ENCODE measurements at regions not wholly inside any gene's neighbourhood (a gene's known extent, or its start where the extent isn't known, plus 50 kb on each side); places are given as distances from the start of the nearest gene placed in this dataset.

DNA sequence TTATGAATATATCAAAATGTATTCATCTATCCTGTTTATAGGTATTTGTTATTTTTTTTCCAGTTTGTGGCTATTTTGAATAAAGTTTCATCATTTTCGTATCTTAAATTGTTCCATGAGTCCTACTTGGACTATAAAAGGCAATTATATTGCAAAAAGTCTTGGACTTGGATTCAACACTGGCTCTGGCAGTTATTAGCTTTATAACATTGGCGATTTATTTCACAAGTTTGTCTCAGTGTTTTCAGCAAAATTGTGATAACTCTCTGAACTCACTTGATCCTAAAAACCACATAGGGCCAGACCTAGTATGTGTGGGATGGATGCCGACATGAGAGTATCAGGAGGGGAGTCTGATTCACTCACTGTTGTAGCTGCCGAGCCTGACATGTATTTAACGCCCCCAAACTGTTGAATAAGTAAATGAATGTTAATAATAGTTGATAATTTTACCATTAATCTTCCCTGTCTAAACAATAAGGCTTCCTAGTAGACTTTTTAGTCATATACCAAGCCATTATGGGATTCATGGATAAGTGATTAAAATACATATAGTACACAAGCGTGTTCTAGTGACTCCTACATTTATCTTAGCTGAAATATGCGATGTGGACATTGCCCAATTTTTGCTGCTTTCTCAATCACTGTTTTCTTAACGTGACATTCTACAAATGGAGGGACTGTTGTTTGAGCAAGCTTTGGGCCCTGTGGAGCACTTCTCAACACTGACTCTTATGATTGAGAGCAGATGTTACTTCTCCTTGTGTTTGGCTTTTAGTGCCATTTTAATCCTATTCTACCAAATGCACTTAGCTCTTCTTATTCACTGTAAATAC is 907.6 kb downstream of the EPHA4 start:
- FAIRE-seq (no peak), DNase-seq (ENCODE audit: low spot score) (no peak)

DNA sequence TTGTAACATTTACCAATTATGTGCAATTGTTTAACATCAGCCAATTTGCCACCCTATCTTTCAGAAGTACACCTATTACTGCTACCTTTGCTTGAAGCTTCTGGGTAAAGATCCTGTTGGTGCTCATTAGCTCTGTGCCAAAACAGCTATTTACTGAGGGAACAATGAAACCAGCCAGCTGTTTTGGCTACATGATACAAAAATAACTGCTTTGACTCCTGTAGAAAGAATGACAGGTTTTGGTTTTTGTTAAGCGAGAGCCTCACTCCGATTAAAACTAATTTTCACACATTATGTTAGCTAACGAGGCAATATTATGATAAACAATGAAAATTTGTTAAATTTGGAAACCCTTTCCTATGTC is 907.0 kb downstream of the EPHA4 start:
- no peak for DNase-seq (ENCODE audit: low spot score)

DNA sequence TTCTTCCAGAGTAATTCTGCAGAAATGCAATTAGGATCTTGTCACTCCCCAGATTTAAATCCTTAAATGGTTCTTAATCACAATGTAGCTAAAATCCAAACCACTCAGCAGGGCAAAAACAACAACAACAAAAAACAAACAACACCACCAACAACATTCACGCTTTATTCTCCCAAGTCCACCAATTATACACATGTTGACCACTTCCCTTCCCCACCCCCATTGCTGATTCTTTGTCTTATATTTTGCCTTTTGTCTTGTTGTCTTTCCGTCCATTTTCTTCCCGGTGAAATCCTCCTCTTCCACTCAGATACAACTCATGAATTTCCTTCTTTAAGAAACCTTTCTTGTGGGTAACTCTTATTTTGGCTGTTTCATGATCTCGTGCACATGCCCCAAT is 902.8 kb downstream of the EPHA4 start:
- no peak for FAIRE-seq
- DNase-seq (ENCODE audit: low spot score), result no peak

More for the DNA sequence above, 907.0 kb downstream of the EPHA4 start:
- FAIRE-seq, result no peak

DNA sequence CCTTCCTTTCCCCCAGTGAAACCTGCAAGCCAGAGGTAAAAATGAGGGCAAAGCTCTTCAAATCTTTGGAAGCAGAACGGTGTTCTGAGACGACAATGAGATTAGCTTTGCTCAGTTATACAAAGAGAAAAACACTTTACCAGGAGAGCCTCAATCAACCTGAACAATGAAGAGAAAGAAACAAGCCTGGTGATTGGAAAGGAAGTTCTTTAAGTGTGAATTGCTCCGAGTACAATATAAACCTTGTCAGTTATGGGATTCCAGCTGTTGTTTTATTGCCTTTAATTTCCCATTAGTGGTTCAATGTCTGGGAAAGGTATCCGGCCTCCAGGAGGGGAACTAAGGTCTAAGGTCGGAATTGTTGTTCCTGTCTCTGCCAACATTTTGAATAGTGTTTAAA is 901.6 kb downstream of the EPHA4 start:
- FAIRE-seq (no peak), DNase-seq (ENCODE audit: low spot score) (no peak)

DNA sequence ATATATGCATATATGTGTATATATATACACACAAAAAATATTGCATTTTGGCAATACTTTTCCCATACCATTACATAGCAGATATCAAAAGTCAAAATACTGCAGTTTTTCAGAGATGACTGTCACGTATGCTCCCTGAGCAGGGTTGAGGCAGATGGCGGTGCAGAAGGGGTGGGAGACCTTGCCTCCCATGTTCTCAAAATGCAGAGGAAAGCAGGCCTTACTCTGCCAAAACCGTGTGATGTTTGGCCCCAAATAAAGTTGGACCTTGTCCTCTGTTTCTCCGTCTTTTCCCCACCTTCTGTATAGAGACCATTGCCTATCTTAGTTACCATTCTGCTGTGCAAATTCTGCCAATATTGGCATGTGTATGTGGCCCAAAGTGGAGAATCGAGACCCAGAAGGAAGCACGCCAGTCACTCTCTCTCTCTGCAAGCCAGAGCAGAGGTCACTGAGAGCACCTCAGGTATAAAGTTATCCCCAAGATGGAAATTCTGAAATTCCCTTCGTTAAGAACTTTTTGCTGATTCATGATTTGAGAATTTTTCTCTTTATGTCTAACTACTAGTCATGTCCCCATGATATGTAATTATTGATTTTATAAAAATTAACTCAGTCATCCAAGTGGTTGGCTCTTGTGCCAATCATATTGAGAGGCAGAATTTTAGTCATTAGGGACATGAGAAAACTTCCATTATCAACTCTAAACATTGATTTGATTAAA is 898.8 kb downstream of the EPHA4 start:
- DNase-seq (ENCODE audit: low spot score) (no peak), FAIRE-seq (no peak)

DNA sequence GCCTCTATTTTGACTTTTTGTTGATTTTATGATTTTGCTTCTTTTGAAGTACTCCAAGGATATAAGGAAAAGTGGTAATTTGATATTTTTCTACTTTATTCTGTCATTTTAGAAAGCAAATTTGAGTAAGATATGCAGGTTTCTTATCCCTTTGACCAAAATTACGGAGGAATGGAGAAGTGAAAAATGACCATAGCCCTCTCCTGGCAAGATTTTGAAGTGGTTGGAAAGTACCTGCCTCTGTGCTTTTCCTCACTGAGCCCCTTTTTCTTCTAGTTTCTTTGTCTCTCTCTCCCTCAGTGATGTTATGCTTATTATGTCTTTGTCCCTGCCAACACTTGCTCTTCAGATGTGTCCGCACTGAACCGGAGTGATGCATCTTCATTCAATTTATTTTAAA is 898.1 kb downstream of the EPHA4 start:
- FAIRE-seq (no peak), DNase-seq (ENCODE audit: low spot score) (no peak)

DNA sequence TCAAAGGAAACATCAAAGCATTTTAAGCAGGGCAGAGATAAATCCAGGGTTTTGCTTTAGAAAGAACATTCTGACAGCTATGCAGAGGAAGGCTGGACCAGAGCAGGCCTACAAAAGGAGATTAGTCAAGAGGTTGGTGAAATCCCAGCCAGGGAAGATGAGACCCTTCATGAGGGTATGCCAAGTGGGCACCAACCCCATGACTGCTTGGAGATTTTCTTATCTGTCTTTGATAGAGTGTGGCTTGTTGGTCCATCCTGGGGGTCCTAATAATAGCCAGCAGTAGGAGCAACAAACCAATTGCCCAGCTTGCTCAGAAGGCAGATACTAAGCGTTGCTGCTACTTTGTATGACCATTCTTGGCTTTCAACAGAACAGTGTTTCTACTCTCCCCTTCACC is 895.4 kb downstream of the EPHA4 start:
- DNase-seq (ENCODE audit: low spot score) (no peak), FAIRE-seq (no peak)

DNA sequence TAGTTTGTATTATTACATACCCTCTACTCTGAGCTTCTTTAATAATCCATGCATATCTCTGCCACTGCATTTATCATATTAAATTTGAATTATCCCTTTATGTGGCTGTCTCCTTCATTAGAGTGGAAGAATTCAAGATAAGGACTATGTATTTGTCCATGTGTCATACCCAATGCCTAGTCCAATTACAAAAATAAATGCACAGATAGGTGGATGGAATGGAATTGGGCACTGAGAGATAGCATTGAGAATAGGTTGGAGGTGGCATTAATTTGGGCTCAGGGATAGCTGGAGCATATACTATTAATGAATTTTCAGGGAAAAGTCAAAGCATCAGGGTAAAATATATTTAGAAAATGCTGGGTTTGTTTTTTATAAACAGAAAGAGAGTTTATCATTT is 893.2 kb downstream of the EPHA4 start:
- FAIRE-seq (no peak), DNase-seq (ENCODE audit: low spot score) (no peak)

DNA sequence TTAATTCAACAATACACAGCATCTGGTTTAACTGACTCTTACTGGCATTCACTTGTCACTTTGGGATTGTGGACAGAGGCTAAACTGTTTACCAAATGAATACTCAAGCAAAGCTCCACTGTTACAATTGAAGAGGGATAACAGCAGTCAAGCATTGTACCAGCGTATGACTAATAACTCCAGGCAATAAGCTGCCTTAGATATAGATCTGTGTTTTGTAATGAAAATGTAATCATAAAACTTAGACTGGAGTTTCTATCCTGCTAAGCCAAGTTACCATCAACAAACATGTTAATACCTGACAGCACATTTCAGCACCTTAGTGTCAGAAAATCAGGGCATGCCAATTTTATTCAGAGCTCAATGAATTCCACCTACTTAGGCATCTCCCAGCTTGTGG is 889.5 kb downstream of the EPHA4 start:
- DNase-seq (ENCODE audit: low spot score) (no peak), FAIRE-seq (no peak)

DNA sequence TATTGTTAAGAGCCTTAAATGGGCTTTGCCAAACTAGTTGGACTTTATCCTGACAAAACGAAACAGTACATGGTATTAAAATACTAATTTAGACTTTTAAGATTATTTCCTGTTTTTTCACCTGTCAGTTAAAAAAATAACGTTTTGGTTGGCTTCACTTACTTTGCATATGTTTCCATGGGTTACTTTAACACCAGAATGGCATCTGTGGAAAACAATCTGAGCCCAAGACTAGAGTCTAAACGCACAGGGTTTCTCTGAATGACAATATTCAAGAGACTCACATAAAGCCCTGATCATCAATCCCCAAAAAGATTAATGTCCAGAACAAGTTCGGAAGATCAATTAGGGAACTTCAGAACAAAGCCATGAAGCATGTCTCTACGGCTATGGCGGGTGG is 888.0 kb downstream of the EPHA4 start:
- FAIRE-seq (no peak), DNase-seq (ENCODE audit: low spot score) (no peak)

DNA sequence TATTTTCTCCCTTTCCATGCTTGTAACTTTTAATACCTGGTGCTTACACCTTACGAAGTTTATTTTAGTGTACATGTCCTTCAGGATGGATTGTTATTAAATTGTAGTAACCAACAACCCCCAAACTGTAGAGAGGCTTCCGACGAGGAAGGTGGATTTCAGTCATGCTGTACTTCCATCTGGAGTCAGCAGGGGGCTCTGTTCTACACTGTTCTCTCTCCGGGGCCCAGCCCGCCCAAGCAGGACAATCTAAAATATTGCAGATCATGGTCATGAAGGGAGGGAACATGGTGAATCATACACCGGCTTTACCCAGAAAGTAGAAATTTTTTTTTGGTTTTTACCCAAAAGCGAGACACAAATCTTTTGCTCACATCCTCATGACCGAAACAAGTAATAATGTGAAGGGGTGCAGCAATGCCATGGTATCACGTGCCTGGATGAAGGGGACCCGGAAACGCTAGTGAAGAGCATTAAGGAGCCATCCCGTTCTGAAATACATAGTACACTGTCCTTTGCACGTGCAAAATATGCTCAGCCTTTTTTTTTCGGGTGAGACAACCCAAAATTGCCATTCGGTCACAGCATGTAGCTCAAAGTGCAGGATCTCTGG is 884.8 kb downstream of the EPHA4 start:
- DNase-seq (ENCODE audit: low spot score) (peak; percentile 68), FAIRE-seq (no peak)

DNA sequence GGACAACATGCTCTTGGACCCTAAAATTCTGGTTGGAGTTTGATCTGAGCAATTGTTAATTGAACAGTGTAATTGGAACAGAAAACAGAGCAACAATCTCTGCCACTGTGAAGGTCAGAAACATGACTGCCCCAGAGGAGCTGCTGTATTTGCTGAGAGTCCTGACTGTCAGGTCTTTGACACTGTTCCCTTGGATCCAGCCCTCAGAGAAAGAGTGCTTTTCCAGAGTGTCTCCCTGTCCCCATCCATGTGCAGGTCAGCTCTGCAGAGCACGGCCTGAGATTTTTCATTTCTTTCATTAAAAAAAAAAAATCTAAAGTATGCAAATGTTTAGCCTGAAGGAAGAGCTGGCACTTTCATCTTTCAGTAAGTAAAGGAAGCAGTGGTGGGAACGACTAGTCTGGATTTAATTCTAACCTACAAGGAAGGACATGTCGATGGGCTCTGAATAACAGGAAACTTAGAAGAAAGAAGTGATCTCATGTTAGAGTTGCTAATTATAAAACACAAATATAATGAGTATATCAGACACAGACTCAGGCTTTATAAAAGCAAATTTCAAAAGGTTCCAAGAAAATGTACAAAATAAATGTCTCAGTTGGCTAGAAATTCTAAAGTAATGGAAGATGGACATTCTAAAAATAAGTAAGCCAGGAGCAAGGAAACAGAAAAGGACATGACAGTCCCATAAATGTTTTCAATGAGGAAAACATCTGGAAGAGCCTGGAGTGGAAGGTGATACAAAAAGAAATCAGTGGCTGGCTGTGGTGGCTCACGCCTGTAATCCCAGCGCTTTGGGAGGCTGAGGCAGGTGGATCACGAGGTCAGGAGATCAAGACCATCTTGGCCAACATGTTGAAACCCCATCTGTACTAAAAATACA is 876.5 kb downstream of the EPHA4 start:
- DNase-seq (ENCODE audit: low spot score) (no peak), FAIRE-seq (no peak)

DNA sequence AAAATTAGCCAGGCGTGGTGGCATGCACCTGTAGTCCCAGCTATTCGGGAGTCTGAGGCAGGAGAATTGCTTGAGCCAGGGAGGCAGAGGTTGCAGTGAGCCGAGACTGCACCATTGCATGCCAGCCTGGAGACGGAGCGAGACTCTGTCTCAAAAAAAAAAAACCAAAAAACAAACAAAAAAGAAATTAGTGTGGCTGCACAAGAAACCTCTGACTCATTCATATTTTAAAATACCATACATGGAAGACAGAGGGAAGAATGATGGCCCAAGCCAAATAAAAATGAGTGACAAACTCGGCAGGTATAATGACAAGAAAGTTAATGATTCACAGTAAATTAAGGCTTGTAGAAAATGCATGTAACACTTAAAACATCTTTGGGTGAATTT is 875.8 kb downstream of the EPHA4 start:
- FAIRE-seq (no peak), DNase-seq (ENCODE audit: low spot score) (no peak)

DNA sequence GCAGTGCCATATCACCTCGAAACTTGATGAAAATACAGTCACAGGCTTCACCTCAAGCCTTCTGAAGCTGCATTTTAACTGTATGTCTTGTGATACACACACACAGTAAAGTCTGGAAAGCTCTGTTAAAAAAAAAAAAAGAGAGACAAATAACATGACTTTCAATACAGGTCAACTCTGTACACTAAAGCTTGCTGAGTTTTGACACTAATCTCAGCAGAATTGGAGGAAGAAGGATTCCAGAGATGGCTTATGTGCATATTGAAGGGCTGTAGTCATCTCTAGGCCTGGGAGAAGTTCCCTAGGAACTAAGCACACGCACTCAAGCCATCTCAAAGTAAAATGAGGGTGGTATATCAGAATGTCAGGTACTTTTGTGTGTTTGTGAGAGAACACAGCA is 875.1 kb downstream of the EPHA4 start:
- FAIRE-seq, result no peak
- no peak for DNase-seq (ENCODE audit: low spot score)

DNA sequence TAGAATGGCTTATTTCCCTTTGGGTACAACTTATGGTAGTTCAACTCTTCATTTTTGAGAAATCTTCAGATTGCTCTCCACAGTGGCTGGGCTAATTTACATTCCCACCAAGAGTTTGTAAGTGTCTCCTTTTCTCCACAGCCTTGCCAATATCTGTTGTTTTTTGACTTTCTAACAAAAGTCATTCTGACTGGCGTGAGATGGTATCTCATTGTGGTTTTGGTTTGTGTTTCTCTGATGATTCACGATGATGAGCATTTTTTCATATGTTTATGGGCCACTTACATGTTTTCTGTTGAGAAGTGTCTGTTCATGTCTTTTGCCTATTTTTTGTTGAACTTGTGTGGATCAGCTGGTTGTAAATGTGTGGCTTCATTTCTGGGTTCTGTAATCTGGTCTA is 871.0 kb downstream of the EPHA4 start:
- no peak for DNase-seq (ENCODE audit: low spot score)
- no peak for FAIRE-seq

DNA sequence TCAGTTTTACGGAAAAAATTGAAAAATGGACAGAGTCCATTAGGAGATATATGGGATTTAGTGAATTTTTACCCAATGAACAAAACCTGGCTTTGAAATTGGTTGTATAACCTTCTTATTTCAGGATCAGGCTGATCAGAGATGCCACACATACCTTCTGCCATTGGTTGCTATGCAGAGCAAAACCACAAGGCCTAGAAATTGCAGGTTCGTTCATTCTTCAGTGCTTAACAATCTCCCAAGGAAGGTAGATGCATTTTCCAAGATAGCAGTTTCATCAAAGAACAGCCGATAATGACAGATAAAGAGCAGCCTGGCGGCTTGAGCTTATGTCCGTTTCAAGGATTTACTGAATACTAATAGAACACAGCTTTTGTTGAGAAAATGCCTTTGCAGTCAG is 868.8 kb downstream of the EPHA4 start:
- FAIRE-seq (no peak), DNase-seq (ENCODE audit: low spot score) (peak; percentile 70)

DNA sequence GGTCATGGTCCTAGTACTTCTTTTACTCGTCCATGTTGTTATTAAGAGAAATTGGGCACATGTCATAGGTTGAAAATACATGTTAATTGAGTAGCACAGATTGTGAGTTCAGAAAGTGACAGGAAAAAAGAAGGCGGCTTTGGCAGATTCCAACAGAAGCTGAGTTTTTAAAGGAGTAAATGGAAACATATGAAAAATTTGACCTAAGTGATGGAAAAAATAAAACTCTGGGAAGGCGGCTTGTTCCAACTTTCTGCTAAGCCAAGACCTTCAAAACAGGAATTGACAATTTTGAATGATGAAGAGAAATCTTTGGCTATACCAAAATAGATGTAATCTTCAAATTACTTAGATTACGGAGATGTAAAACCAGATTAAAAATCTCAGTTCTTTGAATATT is 868.0 kb downstream of the EPHA4 start:
- FAIRE-seq, result no peak

DNA sequence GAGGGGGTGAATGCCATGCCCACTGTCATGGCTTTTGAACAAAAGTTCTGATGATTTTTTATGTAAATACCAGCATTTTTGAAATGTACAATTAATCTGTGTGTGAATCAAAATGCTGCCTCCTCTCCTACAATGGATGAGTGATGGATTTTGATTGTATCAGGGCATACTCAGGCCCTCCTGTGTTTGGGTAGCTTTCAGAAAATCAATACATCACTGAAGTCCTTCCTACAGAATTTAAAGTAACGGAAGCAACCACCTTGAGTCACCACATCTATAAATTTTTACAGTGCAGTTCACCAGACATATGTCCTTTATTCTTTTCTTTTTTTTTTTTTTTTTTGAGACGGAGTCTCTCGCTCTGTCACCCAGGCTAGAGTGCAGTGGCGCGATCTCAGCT is 867.3 kb downstream of the EPHA4 start:
- FAIRE-seq (no peak), DNase-seq (ENCODE audit: low spot score) (no peak)

More for the DNA sequence above, 868.0 kb downstream of the EPHA4 start:
- DNase-seq (ENCODE audit: low spot score), result no peak

DNA sequence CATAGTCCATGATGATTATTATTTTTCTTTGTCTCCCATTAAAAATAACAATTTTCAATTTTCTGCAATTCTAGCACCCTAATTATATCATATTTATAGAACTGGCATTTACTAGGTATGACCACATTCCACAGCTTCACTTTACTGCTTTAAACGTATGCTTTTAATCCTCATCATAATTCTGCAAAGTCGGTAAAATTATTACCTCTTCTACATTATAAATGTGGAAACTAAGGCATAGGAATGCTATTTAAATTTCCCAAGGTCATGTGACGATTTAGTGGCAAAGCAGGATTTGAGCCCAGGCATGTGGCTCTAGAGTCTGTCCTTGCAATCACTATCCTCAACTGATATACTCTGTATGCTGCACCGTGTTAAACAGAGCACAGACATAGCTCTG is 866.4 kb downstream of the EPHA4 start:
- no peak for FAIRE-seq

DNA sequence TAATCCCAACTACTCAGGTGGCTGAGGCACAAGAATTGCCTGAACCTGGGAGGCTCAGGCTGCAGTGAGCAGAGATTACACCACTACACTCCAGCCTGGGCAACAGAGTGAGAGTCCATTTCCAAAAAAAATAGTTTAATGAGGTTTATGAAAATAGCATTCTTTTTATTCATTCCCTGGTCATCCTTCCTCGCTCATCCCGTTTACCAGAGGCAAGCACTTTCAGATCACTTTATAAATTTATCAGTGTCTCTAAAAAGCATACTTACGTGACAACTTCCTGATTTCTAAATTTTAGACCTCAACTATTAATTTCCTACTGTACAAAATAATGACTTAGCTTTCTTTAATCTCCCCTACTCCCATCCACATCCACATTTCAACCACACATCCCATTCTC is 864.8 kb downstream of the EPHA4 start:
- FAIRE-seq (no peak), DNase-seq (ENCODE audit: low spot score) (no peak)

More for the DNA sequence above, 866.4 kb downstream of the EPHA4 start:
- no peak for DNase-seq (ENCODE audit: low spot score)

DNA sequence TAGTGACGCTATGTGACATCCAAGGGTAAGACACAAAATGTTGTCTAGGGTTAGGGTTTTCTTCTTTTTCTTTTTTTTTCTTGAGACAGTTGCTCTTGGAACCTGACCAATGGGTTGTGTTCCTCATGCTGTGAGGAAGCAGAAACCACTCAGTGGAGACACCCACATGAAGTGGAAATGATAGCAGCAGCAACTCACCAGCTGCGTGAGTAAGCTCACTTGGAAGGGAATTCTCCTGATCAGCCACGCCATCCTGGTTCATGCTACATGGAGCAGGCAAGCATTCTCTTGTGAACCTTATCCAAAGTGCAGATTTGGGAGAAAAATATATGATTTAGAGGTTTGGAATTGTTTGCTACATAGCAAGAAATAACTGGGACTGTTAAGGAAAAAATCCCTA is 863.7 kb downstream of the EPHA4 start:
- no peak for FAIRE-seq

DNA sequence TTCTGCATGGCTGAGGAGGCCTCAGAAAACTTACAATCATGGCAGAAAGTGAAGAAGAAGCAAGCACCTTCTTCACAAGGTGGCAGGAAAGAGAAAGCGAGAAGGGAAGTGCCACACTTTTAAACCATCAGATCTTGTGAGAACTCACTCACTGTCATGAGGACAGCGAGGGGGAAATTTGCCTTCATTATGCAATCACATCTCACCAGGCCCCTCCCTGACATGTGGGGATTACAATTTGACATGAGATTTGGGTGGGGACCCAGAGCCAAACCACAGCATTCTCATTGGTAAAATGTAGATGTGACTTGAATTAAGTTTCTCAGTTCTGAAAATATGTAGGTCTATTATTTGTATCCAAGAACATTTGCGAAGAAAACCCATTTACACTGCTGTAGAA is 854.8 kb downstream of the EPHA4 start:
- FAIRE-seq (no peak), DNase-seq (ENCODE audit: low spot score) (no peak)

More for the DNA sequence above, 863.7 kb downstream of the EPHA4 start:
- no peak for DNase-seq (ENCODE audit: low spot score)
